Kidney epithelial cell (primary cell): ENCODE measurements at regions not wholly inside any gene's neighbourhood (a gene's known extent, or its start where the extent isn't known, plus 50 kb on each side); places are given as distances from the start of the nearest gene placed in this dataset.

Experiments
- DNase-seq: peaks from one replicate; pipeline ENCODE4 v3.0.0-alpha.2; 2010; ENCODE audit warnings: low read depth
- H3K27me3 ChIP-seq: 2 replicates; pipeline ENCODE4 v1.6.0; 2011; ENCODE audit warnings: low read length; ENCODE audit not compliant: control insufficient read depth, insufficient read depth
- H3K36me3 ChIP-seq: 2 replicates; pipeline ENCODE4 v1.5.1; 2011; ENCODE audit warnings: low read length; ENCODE audit not compliant: control insufficient read depth, insufficient read depth
- H3K4me3 ChIP-seq: 2 replicates; pipeline ENCODE4 v1.5.1; 2011; ENCODE audit warnings: low read depth, mild to moderate bottlenecking, control low read depth, low read length
- CTCF ChIP-seq: IDR thresholded peaks from 2 replicates; pipeline ENCODE4 v1.5.1; 2011; ENCODE audit warnings: mild to moderate bottlenecking, moderate library complexity, low read length, control low read depth, inconsistent platforms; ENCODE audit not compliant: insufficient read depth, poor library complexity, severe bottlenecking

- no peak for DNase-seq
- no peak for TF ChIP-seq CTCF
- Histone ChIP-seq H3K36me3 (no peaks in the 10 kb centered on the region), H3K27me3 (no peaks in the 10 kb centered on the region), H3K4me3 (no peak overlapping the region)
Observed at GRCh38 chr12:78559416-78559815, 305.2 kb upstream of the SYT1 start.

GRCh38 chr12:78559886-78560285 is 304.7 kb upstream of the SYT1 start:
- no peak for TF ChIP-seq CTCF
- no peak for DNase-seq

GRCh38 chr12:78560633-78561032 is 303.9 kb upstream of the SYT1 start:
- DNase-seq, result no peak
- H3K27me3 ChIP-seq, result no peaks in the 10 kb centered on the region
- no peak for TF ChIP-seq CTCF
- H3K4me3 ChIP-seq, result no peak overlapping the region
- no peaks in the 10 kb centered on the region for H3K36me3 ChIP-seq

More at GRCh38 chr12:78559886-78560285, 304.7 kb upstream of the SYT1 start:
- Histone ChIP-seq H3K36me3 (no peaks in the 10 kb centered on the region), H3K4me3 (no peak overlapping the region), H3K27me3 (no peaks in the 10 kb centered on the region)

- H3K4me3 ChIP-seq, result no peak overlapping the region
- no peaks in the 10 kb centered on the region for H3K27me3 ChIP-seq
- DNase-seq, result no peak
- H3K36me3 ChIP-seq, result no peaks in the 10 kb centered on the region
- peak; percentile 37 for TF ChIP-seq CTCF
Observed at GRCh38 chr12:78562368-78563205, 302.0 kb upstream of the SYT1 start.

- Histone ChIP-seq H3K4me3 (no peak overlapping the region), H3K36me3 (no peaks in the 10 kb centered on the region), H3K27me3 (no peaks in the 10 kb centered on the region)
- DNase-seq, result no peak
- no peak for TF ChIP-seq CTCF
Observed at GRCh38 chr12:78563826-78564225, 300.7 kb upstream of the SYT1 start.

GRCh38 chr12:78566456-78566855 is 298.1 kb upstream of the SYT1 start:
- H3K27me3 ChIP-seq, result no peaks in the 10 kb centered on the region
- no peak for TF ChIP-seq CTCF
- no peak for DNase-seq
- H3K36me3 ChIP-seq, result no peaks in the 10 kb centered on the region
- H3K4me3 ChIP-seq, result no peak overlapping the region
